ENCODE measurements at regions not wholly inside any gene's neighbourhood (a gene's known extent, or its start where the extent isn't known, plus 50 kb on each side); places are given as distances from the start of the nearest gene placed in this dataset.
"Not testable (repeated sequence)": the region's sequence is repeated elsewhere in the genome, so short reads cannot be mapped to it uniquely, and the experiment has no call there.

DNA sequence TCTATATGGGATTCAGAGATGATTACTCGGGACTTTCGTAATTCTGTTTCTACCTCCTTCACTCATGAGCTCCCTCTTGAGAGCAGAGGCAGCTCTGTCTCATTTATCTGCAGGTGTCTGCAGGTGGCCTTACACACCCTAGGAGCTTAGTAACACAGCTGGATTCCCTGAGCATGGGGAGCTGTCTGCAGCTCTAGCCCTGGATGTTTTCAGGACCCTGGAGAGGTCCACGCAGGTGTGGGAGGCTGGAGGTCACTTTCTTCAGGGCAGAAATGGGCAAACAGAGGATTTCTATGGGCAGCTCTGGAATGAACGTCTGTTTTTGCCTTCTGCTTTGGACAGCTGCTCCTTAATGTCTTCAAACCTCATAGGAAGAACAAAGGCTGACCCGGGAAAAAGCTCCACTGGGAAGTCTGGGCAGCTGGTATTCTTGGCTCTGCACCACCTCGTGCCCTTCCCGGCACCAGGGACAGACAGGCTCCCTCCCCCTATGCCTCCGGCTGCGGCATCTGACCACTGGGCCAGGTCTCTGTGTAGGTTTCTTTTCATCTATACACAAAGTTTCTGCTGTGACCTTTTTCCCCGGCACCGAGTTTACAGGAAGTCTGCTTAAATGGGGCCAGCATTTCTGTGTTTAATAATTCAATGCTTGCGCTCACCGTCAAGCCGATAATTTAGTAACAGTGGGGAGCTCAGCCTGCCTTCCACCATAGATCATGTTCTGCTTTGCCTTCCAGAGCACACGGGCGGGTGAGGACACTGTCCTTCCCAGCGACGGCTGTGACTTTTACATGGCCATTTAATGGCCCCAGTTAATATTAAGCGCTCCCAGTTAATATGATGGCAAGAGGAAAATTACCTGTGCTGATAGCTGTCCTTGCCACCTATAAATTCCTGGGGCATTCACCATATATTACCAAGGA lies 320.2 kb upstream of the SFSWAP start:
- no peaks in the 10 kb centered on the region for H3K27me3 ChIP-seq (ENCODE audit: control insufficient read depth, insufficient read depth, low read length)
- H3K36me3 ChIP-seq (ENCODE audit: control insufficient read depth, insufficient read depth, low read length): no peaks in the 10 kb centered on the region
- H3K4me3 ChIP-seq (ENCODE audit: low read depth, low read length): no peak overlapping the region
- TF ChIP-seq, protein P1, sequence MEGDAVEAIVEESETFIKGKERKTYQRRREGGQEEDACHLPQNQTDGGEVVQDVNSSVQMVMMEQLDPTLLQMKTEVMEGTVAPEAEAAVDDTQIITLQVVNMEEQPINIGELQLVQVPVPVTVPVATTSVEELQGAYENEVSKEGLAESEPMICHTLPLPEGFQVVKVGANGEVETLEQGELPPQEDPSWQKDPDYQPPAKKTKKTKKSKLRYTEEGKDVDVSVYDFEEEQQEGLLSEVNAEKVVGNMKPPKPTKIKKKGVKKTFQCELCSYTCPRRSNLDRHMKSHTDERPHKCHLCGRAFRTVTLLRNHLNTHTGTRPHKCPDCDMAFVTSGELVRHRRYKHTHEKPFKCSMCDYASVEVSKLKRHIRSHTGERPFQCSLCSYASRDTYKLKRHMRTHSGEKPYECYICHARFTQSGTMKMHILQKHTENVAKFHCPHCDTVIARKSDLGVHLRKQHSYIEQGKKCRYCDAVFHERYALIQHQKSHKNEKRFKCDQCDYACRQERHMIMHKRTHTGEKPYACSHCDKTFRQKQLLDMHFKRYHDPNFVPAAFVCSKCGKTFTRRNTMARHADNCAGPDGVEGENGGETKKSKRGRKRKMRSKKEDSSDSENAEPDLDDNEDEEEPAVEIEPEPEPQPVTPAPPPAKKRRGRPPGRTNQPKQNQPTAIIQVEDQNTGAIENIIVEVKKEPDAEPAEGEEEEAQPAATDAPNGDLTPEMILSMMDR (IDR thresholded peaks at IDR 0.05; ENCODE audit: insufficient read depth, low read depth, low read length): no peak
- ChIA-PET POLR2A (no interaction called here), CTCF (no interaction called here)
- no peak for DNase-seq (ENCODE audit: low read depth)

DNA sequence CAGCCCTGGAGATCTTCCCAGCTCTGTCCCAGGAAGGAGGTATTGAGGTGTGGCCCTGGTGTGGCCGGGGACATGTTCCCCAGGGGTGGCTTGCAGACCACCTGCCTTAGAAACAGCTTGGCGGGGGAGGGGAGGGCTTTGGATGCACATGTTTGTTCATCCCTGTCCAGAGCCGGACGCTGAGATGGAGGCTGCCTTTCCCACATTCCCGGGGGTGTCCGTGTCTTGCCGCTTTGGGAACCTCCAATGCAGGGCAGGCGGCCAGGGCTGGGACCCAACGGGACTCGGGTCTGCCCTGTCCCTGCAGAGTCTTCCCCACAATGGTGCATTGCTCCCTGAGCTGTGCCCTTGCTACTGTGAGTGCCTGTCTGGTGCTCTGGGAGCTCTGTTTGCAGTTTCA lies 319.5 kb upstream of the SFSWAP start:
- H3K36me3 ChIP-seq (ENCODE audit: control insufficient read depth, insufficient read depth, low read length): no peaks in the 10 kb centered on the region
- no peaks in the 10 kb centered on the region for H3K27me3 ChIP-seq (ENCODE audit: control insufficient read depth, insufficient read depth, low read length)
- TF ChIP-seq, protein P1 (IDR thresholded peaks at IDR 0.05; ENCODE audit: insufficient read depth, low read depth, low read length): no peak
- no peak for DNase-seq (ENCODE audit: low read depth)
- ChIA-PET CTCF (no interaction called here), POLR2A (no interaction called here)
- H3K4me3 ChIP-seq (ENCODE audit: low read depth, low read length): no peak overlapping the region

DNA sequence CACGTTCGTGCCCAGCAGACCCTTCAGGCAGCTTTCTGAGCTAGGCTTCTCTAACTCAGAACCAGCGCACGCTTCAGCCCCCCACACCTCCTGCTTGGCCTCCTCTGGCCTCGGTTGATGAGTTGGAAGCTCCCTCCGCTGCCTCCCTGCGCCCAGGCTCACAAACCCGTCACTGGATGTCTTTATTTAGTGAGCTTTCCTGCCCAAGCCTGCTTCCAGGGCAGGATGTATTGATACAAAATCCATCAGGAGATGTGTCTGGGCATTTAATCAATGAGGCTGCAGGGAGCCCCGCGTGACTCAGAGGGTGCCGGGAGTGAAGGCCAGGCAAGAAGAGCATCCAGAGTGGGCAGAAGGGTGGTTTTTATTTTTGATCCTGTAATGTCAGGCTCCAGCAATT lies 316.1 kb upstream of the SFSWAP start:
- CTCF ChIA-PET; H3K27me3 ChIP-seq (ENCODE audit: control insufficient read depth, insufficient read depth, low read length); H3K36me3 ChIP-seq (ENCODE audit: control insufficient read depth, insufficient read depth, low read length); DNase-seq (ENCODE audit: low read depth); H3K4me3 ChIP-seq (ENCODE audit: low read depth, low read length); POLR2A ChIA-PET: not testable (repeated sequence)

DNA sequence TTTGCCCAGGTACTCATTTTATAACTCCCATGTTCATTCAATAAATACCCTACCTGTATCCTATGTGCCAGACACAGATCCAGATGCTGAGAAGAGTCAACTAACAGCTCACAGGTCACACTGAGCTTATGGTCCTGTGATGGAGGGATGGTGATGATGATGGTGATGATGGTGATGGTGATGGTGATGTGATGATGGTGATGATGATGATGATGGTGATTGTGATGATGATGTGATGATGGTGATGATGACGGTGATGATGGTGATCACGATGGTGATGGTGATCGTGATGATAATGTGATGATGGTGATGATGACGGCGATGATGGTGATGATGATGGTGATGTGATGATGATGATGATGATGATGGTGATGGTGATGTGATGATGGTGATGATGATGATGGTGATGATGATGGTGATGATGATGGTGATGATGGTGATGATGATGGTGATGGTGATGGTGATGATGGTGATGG lies 315.6 kb upstream of the SFSWAP start:
- H3K27me3 ChIP-seq (ENCODE audit: control insufficient read depth, insufficient read depth, low read length); H3K4me3 ChIP-seq (ENCODE audit: low read depth, low read length); DNase-seq (ENCODE audit: low read depth); CTCF ChIA-PET; POLR2A ChIA-PET; H3K36me3 ChIP-seq (ENCODE audit: control insufficient read depth, insufficient read depth, low read length): not testable (repeated sequence)

DNA sequence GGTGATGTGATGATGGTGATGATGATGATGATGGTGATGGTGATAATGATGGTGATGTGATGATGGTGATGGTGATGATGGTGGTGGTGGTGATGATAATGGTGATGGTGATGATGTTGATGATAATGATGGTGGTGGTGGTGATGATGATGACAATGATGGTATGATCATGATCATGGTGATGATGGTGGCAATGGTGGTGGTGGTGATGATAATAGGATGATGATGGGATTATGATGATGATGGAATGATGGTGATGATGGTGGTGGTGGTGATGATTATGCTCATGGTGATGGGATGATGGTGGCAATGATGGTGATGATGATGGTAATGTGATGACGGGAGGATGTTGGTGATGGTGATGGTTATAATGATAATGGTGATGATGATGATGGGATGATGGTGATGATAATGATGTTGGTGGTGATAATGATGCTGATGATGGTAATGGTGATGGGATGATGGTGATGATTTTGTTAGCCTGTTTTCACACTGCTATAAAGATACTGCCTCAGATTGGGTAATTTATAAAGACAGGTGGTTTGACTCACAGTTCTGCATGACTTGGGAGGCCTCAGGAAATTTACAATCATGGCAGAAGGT lies 314.8 kb upstream of the SFSWAP start:
- Histone ChIP-seq H3K36me3 (ENCODE audit: control insufficient read depth, insufficient read depth, low read length) (no peaks in the 10 kb centered on the region), H3K27me3 (ENCODE audit: control insufficient read depth, insufficient read depth, low read length) (no peaks in the 10 kb centered on the region), H3K4me3 (ENCODE audit: low read depth, low read length) (no peak overlapping the region)
- ChIA-PET CTCF (no interaction called here), POLR2A (no interaction called here)
- DNase-seq (ENCODE audit: low read depth): no peak
- TF ChIP-seq, protein P1 (IDR thresholded peaks at IDR 0.05; ENCODE audit: insufficient read depth, low read depth, low read length): no peak

DNA sequence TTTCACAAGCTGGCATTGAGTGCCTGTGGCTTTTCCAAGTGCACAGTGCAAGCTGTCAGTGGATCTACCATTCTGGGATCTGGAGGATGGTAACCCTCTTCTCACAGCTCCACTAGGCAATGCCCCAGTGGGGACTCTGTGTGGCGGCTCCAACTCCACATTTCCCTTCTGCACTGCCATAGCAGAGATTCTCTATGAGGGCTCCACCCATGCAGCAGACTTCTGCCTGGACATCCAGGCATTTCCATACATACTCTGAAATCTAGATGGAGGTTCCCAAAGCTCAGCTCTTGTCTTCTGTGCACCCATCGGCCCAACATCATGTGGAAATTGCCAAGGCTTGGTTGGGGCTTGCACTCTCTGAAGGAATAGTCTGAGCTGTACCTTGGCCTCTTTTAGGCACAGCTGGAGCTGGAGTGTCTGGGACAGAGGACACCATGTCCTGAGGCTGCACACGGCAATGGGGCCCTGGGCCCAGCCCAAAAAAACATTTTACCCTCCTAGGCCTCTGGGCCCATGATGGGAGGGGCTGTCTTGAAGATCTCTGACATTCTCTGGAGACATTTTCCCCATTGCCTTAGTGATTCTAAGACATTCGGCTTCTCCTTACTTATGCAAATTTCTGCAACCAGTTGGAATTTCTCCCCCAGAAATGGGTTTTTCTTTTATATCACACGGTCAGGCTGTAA lies 313.3 kb upstream of the SFSWAP start:
- DNase-seq (ENCODE audit: low read depth): no peak
- TF ChIP-seq, protein P1 (IDR thresholded peaks at IDR 0.05; ENCODE audit: insufficient read depth, low read depth, low read length): no peak
- Histone ChIP-seq H3K36me3 (ENCODE audit: control insufficient read depth, insufficient read depth, low read length) (no peaks in the 10 kb centered on the region), H3K27me3 (ENCODE audit: control insufficient read depth, insufficient read depth, low read length) (no peaks in the 10 kb centered on the region), H3K4me3 (ENCODE audit: low read depth, low read length) (no peak overlapping the region)
- CTCF ChIA-PET: no interaction called here
- POLR2A ChIA-PET: no interaction called here
